Body of pancreas (tissue), 4 donors: ENCODE measurements at regions not wholly inside any gene's neighbourhood (a gene's known extent, or its start where the extent isn't known, plus 50 kb on each side); places are given as distances from the start of the nearest gene placed in this dataset.
"Not testable (repeated sequence)": the region's sequence is repeated elsewhere in the genome, so short reads cannot be mapped to it uniquely, and the experiment has no call there.

ENCODE experiments used
- CTCF ChIP-seq, 7 experiments: fragments of 450-650 bp in 4 of 7; fragments of 200-600 bp in 3 of 7; sonication (generic) in 3 of 7; IDR thresholded peaks; one replicate each; pipeline ENCODE4 v1.5.1; 2016 to 2019; ENCODE audit warnings: antibody characterized with exemption in 7 of 7
- POLR2A ChIP-seq, 3 donors: fragments of 450-650 bp; IDR thresholded peaks; one replicate each; pipeline ENCODE4 v1.6.1; 2016; ENCODE audit warnings: antibody characterized with exemption in 3 of 3, mild to moderate bottlenecking in 2 of 3

- TF ChIP-seq CTCF, POLR2A (IDR thresholded peaks at IDR 0.05): not testable (repeated sequence)
Measured at GRCh38 chr12:116660740-116661139, 77.1 kb downstream of the SPRING1 start.
